Hypothalamus (tissue), 51 donors: ENCODE measurements at regions not wholly inside any gene's neighbourhood (a gene's known extent, or its start where the extent isn't known, plus 50 kb on each side); places are given as distances from the start of the nearest gene placed in this dataset.
"Not testable (repeated sequence)": the region's sequence is repeated elsewhere in the genome, so short reads cannot be mapped to it uniquely, and the experiment has no call there.

Source experiments
- DNase-seq, 51 donors: peaks; one replicate each; lab custom pipeline; 2025; lab: John Stamatoyannopoulos, UW

DNA sequence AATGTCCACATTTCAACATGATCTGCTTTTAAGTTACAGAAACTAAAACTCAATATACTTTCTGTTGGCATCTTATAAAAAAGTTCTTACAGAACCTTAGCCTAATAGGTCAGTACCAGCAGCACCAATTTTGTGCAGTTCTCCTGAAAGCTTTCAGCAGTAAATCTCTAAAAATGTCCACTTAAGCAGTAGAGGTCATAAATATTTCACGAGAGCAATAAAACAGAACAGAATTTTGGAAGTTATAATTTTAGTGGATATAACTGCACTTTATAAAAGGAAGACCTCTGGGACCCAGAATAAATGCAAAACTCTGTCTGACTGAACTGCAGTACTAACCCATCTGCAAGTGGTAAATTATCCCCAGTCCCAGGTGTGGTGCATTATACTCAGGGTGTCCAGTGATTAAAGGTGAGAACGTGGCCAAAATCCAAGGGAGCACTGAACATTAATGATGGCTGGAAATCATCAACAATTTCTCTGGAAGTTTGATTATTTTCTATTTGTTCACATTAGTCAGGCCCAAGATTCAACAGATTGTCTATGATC, 172.6 kb upstream of the RSPO3 start:
- DNase-seq = no peak

DNA sequence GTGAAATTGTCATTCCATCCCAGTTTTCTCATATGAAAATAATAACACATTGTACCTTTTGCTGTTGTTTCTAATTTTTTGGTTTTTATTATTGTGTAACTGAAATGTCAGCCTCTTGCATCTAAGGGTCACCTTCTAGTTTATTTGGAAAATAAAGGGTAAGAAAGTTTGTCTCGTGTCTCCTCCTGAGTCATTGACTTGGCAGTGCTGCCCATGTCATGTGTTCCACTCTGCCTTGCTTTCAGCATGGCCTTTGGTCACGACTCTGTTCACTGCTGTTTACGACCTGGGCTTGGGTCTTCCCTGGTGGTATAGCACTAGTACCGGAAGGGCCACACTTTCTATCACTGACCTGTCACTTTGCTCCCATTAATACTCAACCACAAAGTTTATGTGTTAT, 171.4 kb upstream of the RSPO3 start:
- no peak for DNase-seq

GRCh38 chr6:126949786-126950185, 168.7 kb upstream of the RSPO3 start:
- no peak for DNase-seq

DNA sequence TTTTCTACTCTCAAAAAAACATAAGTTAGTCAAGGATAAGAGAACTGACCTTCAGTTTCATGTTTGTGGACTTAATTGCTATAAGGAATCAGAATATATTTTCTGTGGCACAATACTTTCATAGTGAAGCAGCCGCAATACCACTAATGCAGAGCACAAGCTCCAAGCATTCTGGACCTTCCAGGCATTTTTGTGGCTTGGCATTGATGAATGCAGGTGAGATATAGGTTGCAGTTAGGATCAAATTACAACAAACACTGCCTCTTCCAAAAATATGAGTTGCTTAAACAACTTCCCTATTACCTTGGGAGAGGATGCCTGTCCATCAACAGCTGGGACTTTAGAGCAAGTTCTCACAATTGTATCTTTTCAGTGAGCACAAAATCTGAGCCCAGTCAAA, 162.8 kb upstream of the RSPO3 start:
- no peak for DNase-seq

GRCh38 chr6:126957721-126958120, 160.8 kb upstream of the RSPO3 start:
- no peak for DNase-seq

GRCh38 chr6:126959765-126960164, 158.7 kb upstream of the RSPO3 start:
- DNase-seq = no peak

DNA sequence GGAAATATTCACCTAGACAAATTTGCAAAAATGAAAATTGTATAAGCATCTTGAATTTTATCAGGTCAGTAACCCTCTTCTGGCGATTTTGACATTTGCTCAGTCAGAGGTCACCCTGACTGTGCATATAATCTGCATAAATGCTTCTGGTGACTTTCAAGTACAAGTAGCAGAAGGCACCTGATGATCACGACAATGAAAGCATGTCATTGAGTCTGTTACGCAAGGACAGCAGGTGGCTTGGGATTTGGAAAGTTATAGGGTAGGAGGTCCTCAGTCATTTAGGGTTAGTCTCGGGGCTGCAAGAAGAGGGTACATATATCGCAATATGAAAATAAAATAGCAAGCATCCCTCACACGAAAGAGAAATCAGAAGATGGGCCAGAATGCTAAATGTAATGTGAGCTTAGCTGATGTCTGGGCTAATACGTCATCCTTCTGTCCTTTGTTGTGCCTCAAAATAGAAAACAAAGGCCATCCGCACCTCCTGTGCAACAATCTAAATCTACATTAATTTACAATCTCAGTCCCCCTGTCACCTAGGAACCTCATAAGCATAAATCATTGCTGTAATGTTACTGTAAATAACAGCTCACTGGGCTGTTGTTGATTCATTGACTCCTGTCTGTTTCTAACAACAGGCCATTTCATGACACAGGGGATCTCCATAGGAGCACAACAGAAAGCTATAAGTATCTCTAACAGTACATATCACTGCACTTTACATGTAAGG, 155.2 kb upstream of the RSPO3 start:
- no peak for DNase-seq

GRCh38 chr6:126967296-126968005, 151.0 kb upstream of the RSPO3 start:
- no peak for DNase-seq

- DNase-seq = no peak
Measured at GRCh38 chr6:126976253-126976797, 142.1 kb upstream of the RSPO3 start.

DNA sequence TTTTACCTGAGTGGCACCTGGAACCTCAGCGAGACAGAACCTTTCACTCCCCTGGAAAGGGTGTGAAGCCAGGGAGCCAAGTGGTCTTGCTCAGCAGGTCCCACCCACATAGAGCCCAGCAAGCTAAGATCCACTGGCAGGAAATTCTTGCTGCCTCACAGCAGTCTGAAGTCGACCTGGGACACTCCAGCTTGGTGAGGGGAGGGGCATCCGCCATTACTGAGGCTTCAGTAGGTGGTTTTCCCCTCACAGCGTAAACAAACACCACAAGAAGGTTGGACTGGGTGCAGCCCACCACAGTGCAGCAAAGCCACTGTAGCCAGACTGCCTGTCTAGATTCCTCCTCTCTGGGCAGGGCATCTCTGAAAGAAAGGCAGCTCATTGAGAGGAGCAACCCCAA, 134.7 kb upstream of the RSPO3 start:
- no peak for DNase-seq

- not testable (repeated sequence) for DNase-seq
Measured at GRCh38 chr6:126988125-126988524, 130.3 kb upstream of the RSPO3 start.

DNA sequence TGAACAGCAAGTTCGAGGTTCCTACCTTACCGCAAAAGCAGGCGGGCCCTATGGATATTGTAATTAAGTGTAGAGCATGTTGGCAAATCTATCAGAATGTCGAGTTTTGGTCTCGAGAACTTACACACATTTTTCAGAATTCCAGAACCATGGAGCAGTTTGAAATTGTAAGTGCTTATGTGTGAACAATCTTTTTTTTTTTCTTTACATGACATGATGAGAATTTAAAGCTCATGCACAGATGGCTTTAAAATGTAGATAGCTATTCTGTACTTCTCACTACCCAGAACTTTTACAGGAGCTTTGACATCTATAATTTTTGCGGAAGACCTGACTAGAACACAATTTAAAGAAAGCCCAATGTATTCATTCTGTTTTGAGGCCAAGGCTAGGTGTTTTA, 117.8 kb upstream of the RSPO3 start:
- DNase-seq = no peak

- no peak for DNase-seq
Measured at GRCh38 chr6:127013865-127014264, 104.6 kb upstream of the RSPO3 start.

DNA sequence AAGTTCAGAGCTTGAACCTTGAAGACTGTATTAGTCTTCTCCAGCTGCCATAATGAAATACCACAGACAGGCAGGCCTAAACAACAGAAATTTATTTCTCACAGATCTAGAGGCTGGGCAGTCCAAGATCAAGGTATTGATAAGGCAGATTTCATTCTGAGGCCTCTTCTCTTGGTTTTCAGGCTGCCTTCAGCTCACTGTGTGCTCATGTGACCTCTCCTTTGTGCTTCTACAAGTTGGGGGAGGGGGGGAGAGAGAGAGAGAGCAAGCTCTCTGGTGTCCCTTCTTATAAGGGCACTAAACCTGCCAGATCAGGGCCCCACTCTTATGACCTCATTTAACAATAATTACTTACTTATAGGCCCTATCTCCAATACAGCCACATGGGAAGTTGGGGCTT, 102.6 kb upstream of the RSPO3 start:
- no peak for DNase-seq

- DNase-seq = no peak
Measured at GRCh38 chr6:127019828-127020227, 98.6 kb upstream of the RSPO3 start.

- peak in 7 of 51 donors; percentile 1 to 9 (median 2) for DNase-seq
Measured at GRCh38 chr6:127022302-127022701, 96.2 kb upstream of the RSPO3 start.

- DNase-seq = no peak
Measured at GRCh38 chr6:127023001-127023778, 95.3 kb upstream of the RSPO3 start.

GRCh38 chr6:127026247-127026646, 92.2 kb upstream of the RSPO3 start:
- no peak for DNase-seq

DNA sequence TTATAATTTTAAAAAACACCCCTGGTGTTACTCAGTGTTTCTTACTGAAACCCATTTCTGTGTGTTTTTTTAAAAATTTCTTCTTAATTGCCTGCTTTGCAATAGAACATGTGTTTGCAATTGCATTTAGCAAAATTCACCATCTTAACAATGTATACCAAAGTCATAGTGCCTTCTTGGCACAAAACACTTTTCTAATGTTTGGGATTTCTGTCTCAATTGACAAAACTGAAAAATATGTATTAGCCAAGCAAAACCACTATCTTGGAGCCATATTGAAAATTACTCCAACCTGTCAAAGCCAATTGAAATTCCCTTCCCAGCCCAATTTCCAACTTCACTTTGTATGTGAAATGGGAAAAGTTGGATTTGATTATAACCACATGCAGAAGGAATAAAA, 88.4 kb upstream of the RSPO3 start:
- no peak for DNase-seq

DNA sequence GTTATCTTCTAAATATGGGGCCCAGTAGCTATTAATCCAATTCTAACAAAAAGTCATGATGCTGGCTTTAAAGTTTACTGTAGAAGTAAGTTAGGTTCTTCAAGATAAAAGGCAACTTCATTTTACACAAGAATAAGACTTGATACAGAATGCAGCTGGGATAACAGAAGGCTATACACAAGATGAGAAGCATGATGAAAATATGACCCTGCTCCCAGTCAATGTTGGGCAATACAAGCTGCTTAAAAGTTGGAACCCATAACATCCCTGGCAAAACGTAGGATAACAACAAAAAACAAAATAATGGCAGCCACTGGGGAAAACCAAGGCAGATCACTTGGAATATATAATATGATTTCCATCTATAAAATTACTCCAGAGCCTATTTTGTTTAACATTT, 87.6 kb upstream of the RSPO3 start:
- DNase-seq = no peak

- no peak for DNase-seq
Measured at GRCh38 chr6:127031511-127031910, 87.0 kb upstream of the RSPO3 start.
